Activated T-helper 2 cell treated with anti-CD3 and anti-CD28 coated beads, Interferon-gamma antibody, Interleukin-2, Interleukin-4, amounts not matched to agents 10 μg/mL and 5 μg/mL and 100 μg/mL, durations not matched to agents 14 hours and 24 hours and 36 hours (primary cell): ENCODE measurements at regions not wholly inside any gene's neighbourhood (a gene's known extent, or its start where the extent isn't known, plus 50 kb on each side); places are given as distances from the start of the nearest gene placed in this dataset.

ENCODE experiments used
- DNase-seq: peaks from one replicate; pipeline ENCODE4 v3.0.0; 2021; ENCODE audit warnings: low spot score
- H3K27ac Mint-ChIP-seq: one replicate; pipeline ENCODE4 v1.8.0; 2021; ENCODE audit warnings: mixed read lengths
- H3K27me3 Mint-ChIP-seq: one replicate; pipeline ENCODE4 v1.8.0; 2021; ENCODE audit warnings: low read depth, mixed read lengths
- H3K36me3 Mint-ChIP-seq: one replicate; pipeline ENCODE4 v1.8.0; 2021; ENCODE audit warnings: low read depth, mixed read lengths
- H3K4me1 Mint-ChIP-seq: one replicate; pipeline ENCODE4 v1.8.0; 2021; ENCODE audit warnings: low read depth, mixed read lengths
- H3K4me3 Mint-ChIP-seq: one replicate; pipeline ENCODE4 v1.8.0; 2021; ENCODE audit warnings: low read depth, mild to moderate bottlenecking, moderate library complexity, mixed read lengths
- H3K9me3 Mint-ChIP-seq: one replicate; pipeline ENCODE4 v1.8.0; 2021; ENCODE audit warnings: mixed read lengths
- intact Hi-C: fragments of 100-400 bp; cut with micrococcal nuclease; formaldehyde crosslinking; loops from one replicate; pipeline ENCODE4 v1.15.1; 2023

DNA sequence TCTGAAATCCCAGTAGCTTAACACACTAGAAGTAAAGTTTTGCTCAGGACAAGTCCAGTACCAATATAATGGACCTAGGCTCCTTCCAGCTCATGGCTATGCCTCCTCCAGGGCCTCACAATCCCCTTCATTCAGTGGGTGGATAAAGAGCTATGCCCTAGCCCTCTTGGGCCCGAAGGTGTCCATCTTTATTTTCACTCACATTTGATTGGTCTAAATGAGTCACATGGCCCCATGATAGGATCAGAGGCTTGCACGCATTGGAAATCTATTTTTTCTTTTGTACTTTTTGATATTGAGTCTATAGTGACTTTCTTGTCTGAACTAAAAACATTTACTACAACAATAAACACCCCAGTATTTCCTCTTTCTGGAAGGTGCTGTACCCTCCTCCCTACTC is 202.6 kb upstream of the CTBP2 start:
- Mint-ChIP-seq H3K36me3 (no peaks in the 10 kb centered on the region), H3K4me3 (no peak overlapping the region), H3K27ac (no peak overlapping the region), H3K9me3 (peaks cover 18% of the 10 kb centered on the region), H3K27me3 (no peaks in the 10 kb centered on the region), H3K4me1 (no peaks in the 10 kb centered on the region)
- intact Hi-C loops = no loop called here
- no peak for DNase-seq

DNA sequence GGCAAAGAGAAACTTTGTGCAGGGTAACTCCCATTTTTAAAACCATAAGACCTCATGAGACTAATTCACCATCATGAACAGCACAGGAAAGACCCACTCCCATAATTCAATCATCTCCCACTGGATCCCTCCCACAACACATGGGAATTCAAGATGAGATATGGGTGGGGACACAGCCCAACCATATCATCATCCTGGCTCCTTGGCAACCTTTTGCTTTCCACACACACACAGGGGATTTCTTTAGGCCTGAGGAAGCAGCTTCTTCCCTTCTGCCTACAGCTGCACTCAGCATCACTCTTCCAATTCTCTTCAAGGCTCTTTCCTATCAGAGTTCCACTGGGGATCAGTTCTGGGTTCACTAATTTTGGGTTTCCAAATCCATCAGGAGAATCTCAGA is 199.0 kb upstream of the CTBP2 start:
- H3K36me3 Mint-ChIP-seq = no peaks in the 10 kb centered on the region
- intact Hi-C loops = no loop called here
- H3K27ac Mint-ChIP-seq = no peak overlapping the region
- no peaks in the 10 kb centered on the region for H3K4me1 Mint-ChIP-seq
- no peaks in the 10 kb centered on the region for H3K27me3 Mint-ChIP-seq
- no peak overlapping the region for H3K4me3 Mint-ChIP-seq
- H3K9me3 Mint-ChIP-seq = peaks cover 9% of the 10 kb centered on the region
- DNase-seq = no peak

- no peak overlapping the region for H3K27ac Mint-ChIP-seq
- intact Hi-C loops = no loop called here
- H3K27me3 Mint-ChIP-seq = no peaks in the 10 kb centered on the region
- no peaks in the 10 kb centered on the region for H3K4me1 Mint-ChIP-seq
- H3K4me3 Mint-ChIP-seq = no peak overlapping the region
- H3K36me3 Mint-ChIP-seq = no peaks in the 10 kb centered on the region
- peaks cover 5% of the 10 kb centered on the region for H3K9me3 Mint-ChIP-seq
- no peak for DNase-seq
Observed at GRCh38 chr10:125355657-125356056, 195.3 kb upstream of the CTBP2 start.

DNA sequence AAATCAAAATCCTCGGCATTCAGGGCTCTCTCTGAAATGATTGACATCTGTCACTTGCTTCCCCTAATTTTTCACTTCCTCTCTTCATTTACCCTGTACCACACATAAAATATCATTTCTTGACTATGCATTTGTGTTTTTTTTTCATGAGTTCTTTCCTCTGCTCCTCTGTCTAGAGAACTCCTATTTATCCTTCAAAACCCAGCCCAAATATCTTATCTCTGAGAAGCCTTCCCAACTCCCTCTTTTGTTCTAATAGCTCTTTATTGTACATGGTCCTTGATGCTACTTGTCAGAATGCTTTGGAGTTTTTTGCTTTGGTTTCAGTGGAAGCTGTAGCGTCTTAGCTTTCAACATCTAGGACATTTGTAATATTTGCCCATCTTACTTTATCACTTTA is 190.2 kb upstream of the CTBP2 start:
- H3K27me3 Mint-ChIP-seq = no peaks in the 10 kb centered on the region
- H3K9me3 Mint-ChIP-seq = no peaks in the 10 kb centered on the region
- DNase-seq = no peak
- H3K36me3 Mint-ChIP-seq = no peaks in the 10 kb centered on the region
- intact Hi-C loops = no loop called here
- no peaks in the 10 kb centered on the region for H3K4me1 Mint-ChIP-seq
- no peak overlapping the region for H3K4me3 Mint-ChIP-seq
- H3K27ac Mint-ChIP-seq = no peak overlapping the region

DNA sequence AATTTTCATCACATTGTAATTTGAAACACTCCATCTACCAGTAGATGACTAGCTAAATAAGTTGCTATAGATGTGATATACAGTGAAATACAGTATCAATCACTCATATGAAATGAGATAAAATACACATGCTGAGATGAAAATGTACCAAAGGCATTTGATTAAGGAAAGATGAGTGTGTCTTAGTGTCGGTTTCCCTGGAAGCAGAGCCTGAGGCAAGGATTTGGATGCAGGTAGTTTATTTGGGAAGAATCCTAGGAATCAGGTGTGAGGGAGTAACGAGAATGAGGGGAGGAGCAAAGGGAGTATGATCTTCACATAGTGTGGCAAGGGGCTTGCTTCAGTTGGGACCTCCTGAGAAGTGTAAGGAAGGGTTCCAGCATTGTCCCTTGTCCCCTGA is 188.2 kb upstream of the CTBP2 start:
- DNase-seq = no peak
- intact Hi-C loops = loop anchor here (10.0 kb wide), 1 partner anchor 304 kb away; no protein-coding TSS in a partner anchor
- no peaks in the 10 kb centered on the region for H3K36me3 Mint-ChIP-seq
- H3K4me3 Mint-ChIP-seq = no peak overlapping the region
- no peaks in the 10 kb centered on the region for H3K9me3 Mint-ChIP-seq
- no peaks in the 10 kb centered on the region for H3K27me3 Mint-ChIP-seq
- H3K4me1 Mint-ChIP-seq = no peaks in the 10 kb centered on the region
- no peak overlapping the region for H3K27ac Mint-ChIP-seq

DNA sequence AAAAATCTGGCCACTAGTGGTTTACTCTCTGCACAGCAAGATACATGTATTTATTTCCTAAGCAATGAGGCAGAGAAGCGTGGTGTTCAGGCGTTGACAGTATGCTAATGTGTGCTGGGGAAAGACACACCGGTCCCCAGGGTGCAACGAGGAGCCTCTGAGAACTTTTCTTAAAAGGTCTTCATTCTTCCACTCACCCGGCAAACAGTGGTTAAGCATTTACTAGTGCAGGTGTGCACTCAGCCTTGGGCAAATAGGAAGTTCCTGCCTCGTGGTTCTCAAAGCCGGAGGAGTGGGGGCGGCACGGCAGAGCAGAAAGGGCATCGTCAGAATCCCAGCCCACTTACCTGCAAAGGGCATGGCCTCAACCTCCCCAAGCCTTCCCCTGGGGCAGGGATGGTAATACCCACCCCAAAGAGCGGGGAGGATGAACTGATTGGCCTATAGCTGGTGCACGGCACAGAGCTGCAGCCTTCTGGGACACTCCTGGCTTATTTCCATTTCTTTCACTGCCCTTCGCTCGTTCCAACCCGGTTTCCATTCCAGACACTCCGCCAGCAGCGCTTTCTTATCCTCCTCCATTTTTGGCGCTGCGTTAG is 184.3 kb upstream of the CTBP2 start:
- H3K9me3 Mint-ChIP-seq = no peaks in the 10 kb centered on the region
- DNase-seq = no peak
- no peaks in the 10 kb centered on the region for H3K4me1 Mint-ChIP-seq
- no peaks in the 10 kb centered on the region for H3K36me3 Mint-ChIP-seq
- intact Hi-C loops = loop anchor here (10.0 kb wide), 1 partner anchor 300 kb away; no protein-coding TSS in a partner anchor
- H3K27ac Mint-ChIP-seq = no peak overlapping the region
- no peak overlapping the region for H3K4me3 Mint-ChIP-seq
- no peaks in the 10 kb centered on the region for H3K27me3 Mint-ChIP-seq

DNA sequence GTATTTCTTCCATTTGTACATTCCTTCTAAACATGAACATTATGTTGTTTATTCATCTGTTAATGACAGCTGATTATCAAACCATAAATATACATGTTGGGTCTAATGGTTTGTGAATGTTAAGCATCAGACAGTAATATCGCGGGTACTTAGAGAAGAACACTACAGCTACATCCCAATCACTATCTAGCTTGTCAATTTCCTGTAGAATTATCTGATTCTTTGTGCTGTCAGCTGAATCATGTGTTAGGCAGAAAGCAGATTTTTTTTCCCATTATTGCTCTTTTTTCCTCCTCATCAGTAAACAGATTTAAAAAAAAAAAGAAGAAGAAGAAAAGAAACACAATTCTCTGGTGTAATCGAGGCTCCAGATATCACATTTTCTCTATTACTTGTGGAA is 183.6 kb upstream of the CTBP2 start:
- H3K27ac Mint-ChIP-seq = no peak overlapping the region
- H3K36me3 Mint-ChIP-seq = no peaks in the 10 kb centered on the region
- intact Hi-C loops = loop anchor here (10.0 kb wide), 1 partner anchor 299 kb away; no protein-coding TSS in a partner anchor

GRCh38 chr10:125343118-125343925 is 183.0 kb upstream of the CTBP2 start:
- intact Hi-C loops = loop anchor here (10.0 kb wide), 1 partner anchor 299 kb away; no protein-coding TSS in a partner anchor

More for the DNA sequence above, 183.6 kb upstream of the CTBP2 start:
- Mint-ChIP-seq H3K9me3 (no peaks in the 10 kb centered on the region), H3K4me3 (no peak overlapping the region), H3K27me3 (no peaks in the 10 kb centered on the region), H3K4me1 (no peaks in the 10 kb centered on the region)
- DNase-seq = no peak

GRCh38 chr10:125341611-125342010 is 181.2 kb upstream of the CTBP2 start:
- Mint-ChIP-seq H3K27ac (no peak overlapping the region), H3K9me3 (no peaks in the 10 kb centered on the region), H3K4me1 (no peaks in the 10 kb centered on the region), H3K4me3 (no peak overlapping the region), H3K36me3 (no peaks in the 10 kb centered on the region), H3K27me3 (no peaks in the 10 kb centered on the region)
- DNase-seq = no peak
- intact Hi-C loops = loop anchor here (10.0 kb wide), 1 partner anchor 297 kb away; no protein-coding TSS in a partner anchor

More at GRCh38 chr10:125343118-125343925, 183.0 kb upstream of the CTBP2 start:
- no peaks in the 10 kb centered on the region for H3K4me1 Mint-ChIP-seq
- no peak for DNase-seq
- no peaks in the 10 kb centered on the region for H3K27me3 Mint-ChIP-seq
- no peak overlapping the region for H3K4me3 Mint-ChIP-seq
- no peak overlapping the region for H3K27ac Mint-ChIP-seq
- H3K36me3 Mint-ChIP-seq = no peaks in the 10 kb centered on the region
- no peaks in the 10 kb centered on the region for H3K9me3 Mint-ChIP-seq

DNA sequence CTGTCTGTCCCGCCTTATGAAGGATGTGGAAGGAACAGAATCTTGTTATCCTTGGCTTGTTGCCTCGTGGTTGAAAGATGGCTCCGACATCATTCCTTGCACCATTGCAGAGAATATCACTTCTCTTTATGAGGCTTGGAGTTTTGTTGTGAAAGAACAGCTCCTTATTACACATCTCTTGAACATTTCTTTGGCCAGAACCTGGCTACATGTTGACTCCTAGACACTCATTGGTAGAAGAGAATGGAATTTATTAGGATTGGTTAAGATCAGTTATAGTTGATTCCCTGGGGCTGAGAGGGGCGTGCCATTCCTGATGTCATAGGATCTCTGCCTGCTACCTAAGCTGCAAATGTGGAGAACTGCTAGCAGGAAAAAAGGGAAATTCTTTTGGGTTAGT is 180.5 kb upstream of the CTBP2 start:
- no peak overlapping the region for H3K4me3 Mint-ChIP-seq
- H3K9me3 Mint-ChIP-seq = no peaks in the 10 kb centered on the region
- no peaks in the 10 kb centered on the region for H3K27me3 Mint-ChIP-seq
- DNase-seq = no peak
- H3K27ac Mint-ChIP-seq = no peak overlapping the region
- H3K4me1 Mint-ChIP-seq = no peaks in the 10 kb centered on the region
- intact Hi-C loops = loop anchor here (10.0 kb wide), 1 partner anchor 296 kb away; no protein-coding TSS in a partner anchor
- no peaks in the 10 kb centered on the region for H3K36me3 Mint-ChIP-seq

DNA sequence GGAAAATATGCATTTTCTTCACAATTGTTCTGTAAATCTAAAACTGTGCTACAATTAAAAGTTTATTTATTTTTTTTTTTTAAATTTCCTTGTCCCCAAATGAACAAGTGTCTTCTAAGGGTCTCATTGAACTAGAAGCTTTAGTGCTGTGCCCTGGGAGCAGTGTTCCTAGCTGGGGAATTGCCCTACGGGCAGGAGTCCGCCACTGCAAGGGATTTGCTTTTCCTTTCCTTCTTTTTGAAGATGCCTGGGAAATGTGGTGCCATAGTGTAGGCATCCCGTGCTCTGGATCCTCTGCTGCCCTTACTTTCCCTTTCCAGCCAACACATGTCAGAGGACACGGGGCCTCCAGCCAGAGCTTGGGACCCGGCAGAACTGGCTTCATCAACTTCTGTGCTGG is 177.1 kb upstream of the CTBP2 start:
- intact Hi-C loops = no loop called here
- no peak overlapping the region for H3K27ac Mint-ChIP-seq

DNA sequence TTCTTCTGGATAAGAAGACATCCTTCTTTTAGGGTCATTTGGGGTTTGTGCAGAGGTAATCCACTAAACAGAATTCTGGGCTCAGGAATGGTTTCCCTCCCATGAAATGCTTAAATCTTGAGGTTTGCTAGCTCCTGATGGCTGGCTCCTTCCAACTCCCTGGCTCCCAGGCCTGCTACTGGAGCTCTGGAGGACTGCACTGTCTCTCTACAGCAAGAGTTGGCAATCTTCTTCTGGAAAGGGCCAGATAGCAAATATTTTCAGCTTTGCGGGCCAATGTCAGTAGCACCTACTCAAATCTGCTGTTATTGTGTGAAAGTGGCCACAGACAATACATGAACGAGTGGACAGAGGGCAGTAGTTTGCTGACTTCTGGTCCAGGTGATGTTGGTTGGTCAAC is 174.2 kb upstream of the CTBP2 start:
- Mint-ChIP-seq H3K27me3 (no peaks in the 10 kb centered on the region), H3K27ac (no peak overlapping the region), H3K36me3 (no peaks in the 10 kb centered on the region), H3K4me3 (no peak overlapping the region), H3K9me3 (no peaks in the 10 kb centered on the region), H3K4me1 (no peaks in the 10 kb centered on the region)
- intact Hi-C loops = no loop called here
- DNase-seq = no peak

More for the DNA sequence above, 177.1 kb upstream of the CTBP2 start:
- Mint-ChIP-seq H3K4me1 (no peaks in the 10 kb centered on the region), H3K4me3 (no peak overlapping the region), H3K27me3 (no peaks in the 10 kb centered on the region), H3K36me3 (no peaks in the 10 kb centered on the region), H3K9me3 (no peaks in the 10 kb centered on the region)
- DNase-seq = no peak

DNA sequence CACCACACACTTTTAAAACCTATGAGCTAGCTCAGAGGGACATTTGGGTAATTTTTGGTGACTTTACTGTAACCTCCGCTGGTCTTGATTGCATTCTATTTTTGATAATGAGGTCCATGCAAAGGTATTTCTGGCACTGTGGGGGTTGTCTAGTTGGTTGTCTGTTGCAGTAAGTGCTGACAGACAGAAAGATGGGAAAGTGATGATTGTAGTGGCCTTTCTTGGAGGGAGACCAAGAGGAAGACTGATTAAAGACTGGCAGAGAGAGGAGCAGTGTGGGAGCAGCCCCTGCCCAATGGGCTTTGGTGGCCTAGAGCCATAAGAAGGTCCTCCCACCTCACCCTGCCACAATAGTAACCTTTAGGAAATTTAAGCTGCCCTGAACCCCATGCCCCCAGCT is 173.4 kb upstream of the CTBP2 start:
- H3K9me3 Mint-ChIP-seq = no peaks in the 10 kb centered on the region
- intact Hi-C loops = no loop called here

More for the DNA sequence above, 173.4 kb upstream of the CTBP2 start:
- no peak overlapping the region for H3K27ac Mint-ChIP-seq
- H3K4me1 Mint-ChIP-seq = no peaks in the 10 kb centered on the region
- H3K4me3 Mint-ChIP-seq = no peak overlapping the region
- H3K27me3 Mint-ChIP-seq = no peaks in the 10 kb centered on the region
- H3K36me3 Mint-ChIP-seq = no peaks in the 10 kb centered on the region
- DNase-seq = no peak
